ENCODE measurements at regions not wholly inside any gene's neighbourhood (a gene's known extent, or its start where the extent isn't known, plus 50 kb on each side); places are given as distances from the start of the nearest gene placed in this dataset.

DNA sequence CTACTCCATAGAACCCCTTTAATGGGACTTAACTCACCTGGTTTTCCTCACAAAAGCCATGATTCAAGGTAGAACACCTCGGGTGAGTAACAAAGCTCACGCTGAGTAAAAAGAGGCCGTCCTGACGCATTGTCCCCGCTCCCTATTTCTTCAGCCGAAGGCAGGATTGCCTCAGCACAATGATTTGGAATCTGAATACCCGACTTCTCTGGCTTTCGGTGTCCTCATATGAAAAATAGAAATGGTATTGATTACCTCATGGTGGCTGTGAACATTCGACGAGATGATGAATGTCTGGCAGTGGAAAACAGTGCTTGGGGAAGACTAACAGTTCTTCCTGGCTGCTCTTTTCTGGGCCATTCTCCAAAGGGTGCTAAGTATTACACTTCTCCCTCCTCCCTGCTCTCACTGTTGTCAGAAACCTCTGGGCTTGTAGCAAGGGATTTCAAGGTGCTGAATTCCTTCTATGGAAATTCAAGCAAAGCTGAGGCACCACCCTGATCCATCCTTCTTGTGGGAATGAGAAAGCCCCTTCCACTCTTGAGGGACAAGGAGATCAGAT is 148.3 kb downstream of the C1orf94 start:
- Histone ChIP-seq H3K27me3 (ENCODE audit: control insufficient read depth in 2 of 2, insufficient read depth in 2 of 2, low read length in 2 of 2) (no peaks in the 10 kb centered on the region), H3K27ac (ENCODE audit: low read depth in 1 of 2, low read length in 2 of 2) (no peak overlapping the region), H3K36me3 (replicated peaks in 1 of 2; ENCODE audit: control insufficient read depth in 1 of 2, insufficient read depth in 2 of 2, low read length in 2 of 2) (no peaks in the 10 kb centered on the region), H4K20me1 (ENCODE audit: insufficient read depth, low read length) (no peaks in the 10 kb centered on the region), H3K9ac (ENCODE audit: insufficient read depth, low read length, poor library complexity, severe bottlenecking) (no peak overlapping the region), H2AFZ (ENCODE audit: insufficient read depth, low read depth, low read length, poor library complexity, severe bottlenecking) (no peak overlapping the region), H3K9me3 (replicated peaks in 1 of 2; ENCODE audit: control insufficient read depth in 1 of 2, insufficient read depth in 1 of 2, low read length in 2 of 2) (no peaks in the 10 kb centered on the region), H3K4me3 (replicated peaks in 1 of 3; ENCODE audit: low read depth in 2 of 3, low read length in 3 of 3) (no peak overlapping the region), H3K79me2 (ENCODE audit: insufficient read depth, low read length) (no peaks in the 10 kb centered on the region), H3K4me1 (ENCODE audit: control insufficient read depth in 1 of 2, insufficient read depth in 2 of 2, low read length in 2 of 2) (no peaks in the 10 kb centered on the region), H3K4me2 (replicated peaks; ENCODE audit: extremely low read depth, low read length, poor library complexity, severe bottlenecking) (no peak overlapping the region)
- DNase-seq = no peak
- WGBS (ENCODE audit: insufficient coverage) = 78% methylated on average over 9 of the region's 10 CpGs
- Mint-ChIP-seq H3K4me1 (no peaks in the 10 kb centered on the region), H3K27ac (peak overlapping the region in 2 of 7 donors; percentile 46 to 55), H3K36me3 (no peaks in the 10 kb centered on the region), H3K27me3 (ENCODE audit: low read depth in 3 of 3) (peaks cover 0 to 3% (median 0%) of the 10 kb centered on the region in 3 donors), H3K9me3 (peaks cover 0 to 8% (median 3%) of the 10 kb centered on the region in 7 donors), H3K4me3 (no peak overlapping the region)
- intact Hi-C loops (cut with micrococcal nuclease) = no loop called here
- no peak for TF ChIP-seq CTCF (IDR thresholded peaks at IDR 0.05)

DNA sequence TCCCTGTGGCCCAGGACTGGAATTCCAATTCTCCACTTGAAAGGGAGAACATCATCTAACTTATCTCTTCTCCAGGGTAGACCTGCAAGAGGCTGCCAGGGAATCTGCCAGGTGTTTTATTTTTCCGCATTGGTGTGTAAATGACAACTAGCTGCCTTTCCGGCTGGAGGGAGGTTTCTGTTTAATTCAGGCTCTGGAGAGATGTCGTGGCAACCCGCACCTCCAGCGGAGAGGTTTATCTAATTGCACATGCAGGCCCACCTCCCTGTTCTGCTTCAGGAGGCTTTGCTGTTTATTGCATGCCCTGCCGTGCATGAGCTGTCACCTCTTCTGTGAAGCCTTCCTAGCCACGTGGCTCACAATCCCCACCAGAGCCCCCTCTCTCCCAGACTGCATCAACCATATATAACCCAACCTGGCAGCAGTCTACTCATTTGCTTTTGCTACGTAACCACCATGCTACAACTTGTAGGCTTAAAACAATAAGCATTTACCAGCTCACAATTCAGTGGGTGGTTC is 151.6 kb downstream of the C1orf94 start:
- H3K27me3 ChIP-seq (ENCODE audit: control insufficient read depth in 2 of 2, insufficient read depth in 2 of 2, low read length in 2 of 2) = no peaks in the 10 kb centered on the region
- no peaks in the 10 kb centered on the region for H3K4me1 ChIP-seq (ENCODE audit: control insufficient read depth in 1 of 2, insufficient read depth in 2 of 2, low read length in 2 of 2)
- no peak overlapping the region for H2AFZ ChIP-seq (ENCODE audit: insufficient read depth, low read depth, low read length, poor library complexity, severe bottlenecking)
- H3K27ac ChIP-seq (ENCODE audit: low read depth in 1 of 2, low read length in 2 of 2) = no peak overlapping the region
- intact Hi-C loops (cut with micrococcal nuclease) = no loop called here
- H3K4me3 Mint-ChIP-seq = no peak overlapping the region
- no peak overlapping the region for H3K4me2 ChIP-seq (replicated peaks; ENCODE audit: extremely low read depth, low read length, poor library complexity, severe bottlenecking)
- peaks cover 0 to 8% (median 2%) of the 10 kb centered on the region in 7 donors for H3K9me3 Mint-ChIP-seq
- no peak for TF ChIP-seq CTCF (IDR thresholded peaks at IDR 0.05)
- no peaks in the 10 kb centered on the region for H3K79me2 ChIP-seq (ENCODE audit: insufficient read depth, low read length)
- H3K27ac Mint-ChIP-seq = no peak overlapping the region
- H3K27me3 Mint-ChIP-seq (ENCODE audit: low read depth in 3 of 3) = peaks cover 0 to 3% (median 0%) of the 10 kb centered on the region in 3 donors
- no peaks in the 10 kb centered on the region for H3K36me3 Mint-ChIP-seq
- DNase-seq = no peak
- no peaks in the 10 kb centered on the region for H3K4me1 Mint-ChIP-seq
- 37% methylated on average over 4 of the region's 8 CpGs for WGBS (ENCODE audit: insufficient coverage)
- no peak overlapping the region for H3K9ac ChIP-seq (ENCODE audit: insufficient read depth, low read length, poor library complexity, severe bottlenecking)
- H3K9me3 ChIP-seq (replicated peaks in 1 of 2; ENCODE audit: control insufficient read depth in 1 of 2, insufficient read depth in 1 of 2, low read length in 2 of 2) = no peaks in the 10 kb centered on the region
- no peaks in the 10 kb centered on the region for H3K36me3 ChIP-seq (replicated peaks in 1 of 2; ENCODE audit: control insufficient read depth in 1 of 2, insufficient read depth in 2 of 2, low read length in 2 of 2)
- no peak overlapping the region for H3K4me3 ChIP-seq (replicated peaks in 1 of 3; ENCODE audit: low read depth in 2 of 3, low read length in 3 of 3)
- no peaks in the 10 kb centered on the region for H4K20me1 ChIP-seq (ENCODE audit: insufficient read depth, low read length)
